ENCODE measurements at regions not wholly inside any gene's neighbourhood (a gene's known extent, or its start where the extent isn't known, plus 50 kb on each side); places are given as distances from the start of the nearest gene placed in this dataset.

DNA sequence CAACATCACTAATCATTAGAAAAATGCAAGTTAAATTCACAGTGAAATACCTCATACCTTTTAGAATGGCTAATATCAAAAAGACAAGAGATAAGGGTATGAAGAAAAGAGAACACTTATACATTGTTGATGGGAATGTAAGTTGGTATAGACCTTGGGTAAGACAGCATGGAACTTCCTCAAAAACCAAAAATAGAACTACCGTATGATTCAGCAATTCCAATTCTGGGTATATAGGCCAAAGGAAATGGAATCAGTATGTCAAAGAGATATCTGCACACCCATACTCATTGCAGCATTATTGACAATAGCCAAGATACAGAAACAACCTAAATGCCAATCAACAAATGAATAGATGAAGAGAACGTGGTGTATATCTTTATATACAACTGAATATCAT lies 166.8 kb upstream of the LRRN1 start:
- Mint-ChIP-seq H3K27me3 (no peaks in the 10 kb centered on the region), H3K27ac (no peak overlapping the region), H3K4me1 (ENCODE audit: low read depth) (peaks cover 18% of the 10 kb centered on the region), H3K36me3 (ENCODE audit: low read depth) (no peaks in the 10 kb centered on the region), H3K4me3 (no peak overlapping the region), H3K9me3 (peaks cover 15% of the 10 kb centered on the region)
- intact Hi-C loops (cut with micrococcal nuclease), result no loop called here

DNA sequence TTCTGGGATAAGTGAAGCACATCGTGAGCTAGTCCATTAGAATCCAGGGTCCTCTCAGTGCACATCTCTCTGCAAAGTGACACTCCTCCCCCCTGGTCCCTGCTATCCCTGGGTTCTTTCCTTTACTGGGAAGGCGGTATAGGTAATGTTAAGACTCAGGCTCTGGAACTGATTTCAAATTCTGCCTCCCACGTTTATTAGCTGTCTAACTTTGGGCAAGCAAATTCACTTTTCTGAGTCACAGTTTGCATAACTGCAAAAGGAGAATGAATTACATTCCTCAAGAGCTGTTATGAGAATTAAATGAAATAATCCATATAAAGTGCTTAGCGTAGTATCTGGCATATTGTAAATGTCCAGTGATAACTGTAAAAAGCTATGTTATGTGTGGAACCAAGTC lies 168.1 kb upstream of the LRRN1 start:
- H3K4me1 Mint-ChIP-seq (ENCODE audit: low read depth), result peaks cover 18% of the 10 kb centered on the region
- intact Hi-C loops (cut with micrococcal nuclease), result no loop called here
- H3K36me3 Mint-ChIP-seq (ENCODE audit: low read depth), result no peaks in the 10 kb centered on the region
- H3K27me3 Mint-ChIP-seq, result peaks cover 7% of the 10 kb centered on the region
- H3K9me3 Mint-ChIP-seq, result peaks cover 15% of the 10 kb centered on the region
- no peak overlapping the region for H3K4me3 Mint-ChIP-seq
- H3K27ac Mint-ChIP-seq, result no peak overlapping the region

DNA sequence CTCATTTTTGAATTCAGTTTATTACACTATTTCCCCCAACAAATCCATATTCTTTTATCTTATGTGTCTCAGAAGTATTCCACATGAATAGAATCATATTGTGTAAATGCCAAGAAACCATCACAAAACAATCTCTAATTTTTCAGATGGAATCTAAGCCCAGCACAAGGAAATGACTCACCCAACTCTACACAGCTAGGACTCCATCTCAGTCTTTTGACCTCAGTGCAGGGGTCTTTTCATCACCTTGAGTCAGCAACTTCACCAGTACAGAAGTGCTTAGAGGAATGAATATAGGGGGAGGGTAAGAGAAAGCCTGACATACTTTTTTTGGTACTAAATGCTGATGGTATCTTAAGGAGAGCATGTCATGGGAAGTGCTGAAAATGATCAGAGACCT lies 169.3 kb upstream of the LRRN1 start:
- H3K4me3 Mint-ChIP-seq, result no peak overlapping the region
- H3K27me3 Mint-ChIP-seq, result peaks cover 12% of the 10 kb centered on the region
- H3K27ac Mint-ChIP-seq, result no peak overlapping the region
- H3K9me3 Mint-ChIP-seq, result peaks cover 15% of the 10 kb centered on the region
- no peaks in the 10 kb centered on the region for H3K36me3 Mint-ChIP-seq (ENCODE audit: low read depth)
- H3K4me1 Mint-ChIP-seq (ENCODE audit: low read depth), result peaks cover 18% of the 10 kb centered on the region
- intact Hi-C loops (cut with micrococcal nuclease), result no loop called here

DNA sequence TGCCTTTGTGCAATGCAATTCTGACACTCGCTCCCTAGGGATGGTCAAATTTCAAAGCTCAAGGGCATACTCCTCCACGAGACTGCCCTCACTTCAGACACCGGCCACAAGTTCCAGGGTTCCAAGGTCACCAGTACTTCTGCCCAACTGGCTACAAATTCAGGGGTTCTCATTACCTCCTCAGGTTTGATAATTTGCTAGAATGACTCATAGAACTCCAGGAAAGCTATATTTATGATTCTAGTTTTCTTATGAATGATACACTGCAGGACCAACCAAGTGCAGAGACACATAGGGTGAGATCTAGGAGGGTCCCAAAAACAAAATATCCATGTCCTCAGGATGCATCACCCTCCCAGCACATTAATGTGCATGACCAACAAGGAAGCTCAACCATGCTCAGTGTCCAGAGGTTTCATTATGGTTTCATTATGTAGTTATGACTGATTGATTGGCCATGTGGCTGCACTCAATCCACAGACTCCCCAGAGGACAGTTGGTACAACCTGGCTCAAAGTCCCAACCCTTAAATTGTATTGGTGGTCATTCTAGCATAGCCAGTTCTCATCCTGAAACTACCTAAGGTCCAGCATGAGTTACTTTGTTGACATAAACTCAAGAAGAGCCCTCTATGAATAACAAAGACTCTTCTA lies 170.4 kb upstream of the LRRN1 start:
- Mint-ChIP-seq H3K36me3 (ENCODE audit: low read depth) (no peaks in the 10 kb centered on the region), H3K27me3 (peaks cover 16% of the 10 kb centered on the region), H3K27ac (no peak overlapping the region), H3K4me1 (ENCODE audit: low read depth) (peaks cover 18% of the 10 kb centered on the region), H3K9me3 (peaks cover 15% of the 10 kb centered on the region), H3K4me3 (no peak overlapping the region)
- intact Hi-C loops (cut with micrococcal nuclease), result no loop called here

DNA sequence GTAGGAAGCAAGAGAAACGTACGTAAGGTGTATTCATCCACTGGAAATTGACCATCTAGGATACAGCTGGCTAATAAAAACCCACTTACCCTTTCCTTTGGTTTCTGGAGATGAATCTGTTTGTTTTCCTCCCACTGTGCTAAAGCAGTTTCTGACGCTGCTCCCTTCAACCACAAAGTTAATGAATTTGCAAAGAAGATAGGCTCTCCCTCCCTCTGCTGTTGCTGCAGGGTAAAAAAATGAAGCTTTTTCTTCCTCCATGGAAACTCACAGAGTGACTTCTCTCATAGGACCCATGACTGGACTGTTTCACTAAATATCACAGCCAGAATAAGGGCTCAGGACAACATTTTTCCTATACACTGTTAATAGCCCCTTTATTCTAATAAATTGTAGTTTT lies 172.1 kb upstream of the LRRN1 start:
- Mint-ChIP-seq H3K4me1 (ENCODE audit: low read depth) (peaks cover 3% of the 10 kb centered on the region), H3K27me3 (peaks cover 19% of the 10 kb centered on the region), H3K36me3 (ENCODE audit: low read depth) (no peaks in the 10 kb centered on the region), H3K9me3 (peaks cover under 1% of the 10 kb centered on the region), H3K4me3 (no peak overlapping the region), H3K27ac (no peak overlapping the region)
- intact Hi-C loops (cut with micrococcal nuclease), result no loop called here

DNA sequence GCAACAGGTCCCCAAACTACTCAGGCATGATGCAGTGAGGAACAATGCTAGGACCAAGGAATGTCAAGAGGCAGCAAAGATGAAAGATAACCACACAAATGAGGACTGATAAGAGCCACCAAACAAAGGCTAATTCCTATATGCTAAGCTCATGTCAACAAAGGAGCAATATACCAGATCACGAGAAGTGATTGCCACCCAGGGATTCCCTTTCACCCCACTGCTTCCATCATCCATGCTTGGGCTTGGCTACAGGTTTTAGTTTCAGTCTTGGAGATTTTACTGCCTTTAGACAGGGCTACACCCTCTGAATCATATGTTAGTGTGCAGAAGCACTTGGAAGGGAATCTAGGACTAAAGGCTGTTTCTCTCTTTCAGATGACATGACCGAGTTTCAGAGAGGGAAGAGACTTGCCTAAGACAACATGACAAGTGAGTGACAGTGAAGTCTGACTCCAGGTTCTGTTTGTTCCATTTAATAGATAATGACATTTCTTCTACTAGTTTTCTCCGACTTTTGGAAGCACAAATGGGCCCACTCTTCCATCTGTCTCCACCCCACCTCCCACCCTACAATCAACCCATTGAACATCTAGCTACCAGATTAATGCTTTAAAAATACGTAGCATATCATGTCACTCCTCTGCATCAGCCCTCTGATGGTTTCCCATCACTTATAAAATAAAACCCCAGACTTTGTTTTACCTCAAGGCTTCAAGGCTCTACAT lies 173.5 kb upstream of the LRRN1 start:
- no peak overlapping the region for H3K27ac Mint-ChIP-seq
- H3K9me3 Mint-ChIP-seq, result peaks cover 10% of the 10 kb centered on the region
- H3K4me1 Mint-ChIP-seq (ENCODE audit: low read depth), result no peaks in the 10 kb centered on the region
- peaks cover 29% of the 10 kb centered on the region for H3K27me3 Mint-ChIP-seq
- H3K36me3 Mint-ChIP-seq (ENCODE audit: low read depth), result no peaks in the 10 kb centered on the region
- intact Hi-C loops (cut with micrococcal nuclease), result no loop called here
- no peak overlapping the region for H3K4me3 Mint-ChIP-seq

DNA sequence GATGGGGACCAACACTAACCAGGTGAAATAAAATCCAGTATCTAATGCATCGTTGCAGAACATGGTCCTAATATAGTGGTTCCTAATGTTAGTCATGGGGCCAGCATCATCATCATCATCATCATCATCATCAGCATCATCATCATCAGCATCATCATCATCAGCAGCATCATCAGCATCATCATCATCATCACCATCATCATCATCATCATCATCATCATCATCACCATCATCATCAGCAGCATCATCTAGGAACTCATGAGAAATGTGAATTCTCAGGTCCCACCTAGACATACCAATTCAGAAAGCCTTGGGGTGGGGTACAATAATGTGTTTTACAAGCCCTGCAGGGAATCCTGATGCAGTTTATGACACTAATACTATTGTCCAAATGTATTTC lies 179.4 kb upstream of the LRRN1 start:
- Mint-ChIP-seq H3K4me1 (ENCODE audit: low read depth) (no peaks in the 10 kb centered on the region), H3K36me3 (ENCODE audit: low read depth) (no peaks in the 10 kb centered on the region), H3K9me3 (peaks cover 11% of the 10 kb centered on the region), H3K4me3 (no peak overlapping the region), H3K27me3 (peaks cover 46% of the 10 kb centered on the region), H3K27ac (no peak overlapping the region)
- intact Hi-C loops (cut with micrococcal nuclease), result no loop called here

DNA sequence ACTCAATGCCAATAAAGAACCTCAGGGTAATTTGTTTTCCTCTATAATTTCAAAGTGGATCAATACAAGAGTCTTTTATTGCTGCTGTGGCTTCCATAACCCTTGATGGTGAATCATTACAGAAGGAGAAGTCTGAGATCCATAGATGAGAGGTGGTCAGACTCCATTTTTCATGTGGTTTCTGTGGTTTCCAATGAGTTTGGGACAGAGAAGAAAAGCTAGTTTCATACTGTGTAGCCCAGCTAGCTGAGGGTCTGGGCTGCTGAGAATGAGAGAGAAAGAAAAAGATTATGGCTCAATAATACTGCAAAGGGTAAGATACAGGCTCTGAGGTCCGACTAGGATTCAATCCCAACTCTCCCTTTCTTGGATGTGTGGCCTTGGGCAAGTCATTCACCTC lies 180.6 kb upstream of the LRRN1 start:
- H3K9me3 Mint-ChIP-seq, result peaks cover 11% of the 10 kb centered on the region
- H3K27me3 Mint-ChIP-seq, result peaks cover 48% of the 10 kb centered on the region
- intact Hi-C loops (cut with micrococcal nuclease), result no loop called here
- H3K27ac Mint-ChIP-seq, result no peak overlapping the region
- H3K4me1 Mint-ChIP-seq (ENCODE audit: low read depth), result no peaks in the 10 kb centered on the region
- H3K36me3 Mint-ChIP-seq (ENCODE audit: low read depth), result no peaks in the 10 kb centered on the region
- H3K4me3 Mint-ChIP-seq, result no peak overlapping the region

DNA sequence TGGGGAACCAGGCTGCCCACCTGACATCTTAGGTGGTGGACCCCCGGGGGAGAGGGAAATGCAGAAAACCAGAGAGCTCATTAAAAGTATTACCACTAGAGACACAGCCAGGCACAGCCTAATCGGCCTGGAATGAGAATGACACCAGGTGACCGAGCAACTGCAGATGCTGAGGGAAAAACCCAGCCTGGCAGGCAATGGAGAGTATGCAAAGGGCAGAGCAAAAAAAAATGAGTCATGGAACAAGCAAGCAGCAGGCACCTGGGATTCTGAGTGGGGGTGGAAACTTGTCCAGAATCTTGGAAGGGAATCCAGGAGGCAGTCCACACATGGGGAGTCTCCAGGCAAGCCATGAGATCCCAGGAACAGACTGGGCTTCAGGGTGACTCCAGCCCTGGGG lies 183.7 kb upstream of the LRRN1 start:
- no peak overlapping the region for H3K4me3 Mint-ChIP-seq
- intact Hi-C loops (cut with micrococcal nuclease), result no loop called here
- no peaks in the 10 kb centered on the region for H3K9me3 Mint-ChIP-seq
- H3K36me3 Mint-ChIP-seq (ENCODE audit: low read depth), result no peaks in the 10 kb centered on the region
- peaks cover 5% of the 10 kb centered on the region for H3K4me1 Mint-ChIP-seq (ENCODE audit: low read depth)
- peaks cover 43% of the 10 kb centered on the region for H3K27me3 Mint-ChIP-seq
- H3K27ac Mint-ChIP-seq, result no peak overlapping the region

DNA sequence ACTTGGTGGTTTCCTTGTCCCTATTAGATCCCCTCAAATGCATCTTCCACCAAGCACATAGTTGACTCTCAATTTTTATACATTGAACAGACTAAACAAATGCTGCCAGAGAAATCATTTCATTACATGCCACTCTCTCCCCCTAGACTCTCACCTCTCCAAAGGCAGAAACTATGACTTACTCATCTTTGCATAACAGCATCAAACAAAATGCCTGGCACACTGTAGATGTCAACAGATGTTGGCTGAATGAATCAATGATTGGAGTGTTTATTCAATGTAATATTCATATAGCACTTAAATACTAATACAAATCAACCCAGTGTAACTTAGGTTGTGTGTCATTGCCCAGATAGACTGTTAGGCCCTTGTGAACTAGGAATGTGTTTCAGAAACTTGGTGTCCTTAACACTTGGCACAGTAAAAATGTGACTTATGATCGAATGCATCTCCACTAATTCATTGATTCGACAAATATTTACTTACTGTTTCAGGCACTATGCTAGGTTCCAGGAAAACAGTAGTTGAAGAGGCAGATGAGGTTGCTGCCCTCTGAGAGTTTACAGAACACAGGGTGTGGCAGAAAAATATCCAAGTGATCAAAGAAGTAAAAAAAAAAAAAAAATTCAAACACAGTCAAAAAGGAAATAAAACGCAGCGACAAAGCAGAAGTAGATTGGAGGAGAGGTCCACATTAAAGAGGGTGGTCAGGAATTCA lies 188.5 kb upstream of the LRRN1 start:
- Mint-ChIP-seq H3K4me1 (ENCODE audit: low read depth) (peaks cover 5% of the 10 kb centered on the region), H3K27me3 (peaks cover 32% of the 10 kb centered on the region), H3K9me3 (no peaks in the 10 kb centered on the region), H3K36me3 (ENCODE audit: low read depth) (no peaks in the 10 kb centered on the region), H3K4me3 (no peak overlapping the region), H3K27ac (no peak overlapping the region)
- intact Hi-C loops (cut with micrococcal nuclease), result no loop called here

DNA sequence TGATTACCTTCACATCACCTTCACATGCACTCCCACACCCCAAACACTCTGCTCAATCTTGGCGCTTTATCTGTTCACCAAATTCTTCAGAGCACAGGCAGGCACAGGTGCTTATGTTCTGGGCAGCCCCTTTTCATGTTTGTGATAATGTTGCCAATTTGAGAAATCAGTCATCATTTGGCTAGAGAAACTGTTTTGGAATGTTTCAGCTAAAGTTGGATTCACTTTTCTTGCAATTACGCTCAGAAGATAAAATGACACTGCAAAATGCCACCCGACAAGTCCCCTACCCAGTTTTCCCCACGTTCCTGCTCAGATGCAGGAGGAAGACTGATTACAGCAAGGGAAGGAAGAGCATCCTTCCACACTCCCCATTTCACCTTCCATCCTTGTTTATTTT lies 192.9 kb upstream of the LRRN1 start:
- H3K36me3 Mint-ChIP-seq (ENCODE audit: low read depth), result no peaks in the 10 kb centered on the region
- no peaks in the 10 kb centered on the region for H3K9me3 Mint-ChIP-seq
- no peak overlapping the region for H3K27ac Mint-ChIP-seq
- peaks cover 5% of the 10 kb centered on the region for H3K4me1 Mint-ChIP-seq (ENCODE audit: low read depth)
- intact Hi-C loops (cut with micrococcal nuclease), result no loop called here
- no peak overlapping the region for H3K4me3 Mint-ChIP-seq
- peaks cover 17% of the 10 kb centered on the region for H3K27me3 Mint-ChIP-seq

DNA sequence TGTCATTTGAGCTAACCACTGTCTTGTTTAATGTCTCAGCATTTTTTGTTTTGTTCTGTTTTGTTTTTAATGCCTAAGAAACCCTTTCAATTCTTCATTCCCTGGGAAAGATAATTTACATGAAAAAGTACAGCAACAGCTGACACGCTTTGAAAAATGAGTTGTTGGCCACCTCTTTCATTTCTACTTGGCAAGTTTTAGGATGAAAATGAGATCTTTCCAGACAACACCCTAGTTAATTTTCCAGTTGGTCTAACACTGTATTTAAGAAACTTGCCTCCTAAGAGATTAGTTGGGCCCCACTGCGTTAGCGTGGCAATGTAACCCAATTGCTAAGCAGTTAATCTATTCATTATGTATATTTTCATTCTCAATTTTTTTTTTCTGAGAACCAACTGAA lies 194.0 kb upstream of the LRRN1 start:
- intact Hi-C loops (cut with micrococcal nuclease), result no loop called here
- no peaks in the 10 kb centered on the region for H3K4me1 Mint-ChIP-seq (ENCODE audit: low read depth)
- no peaks in the 10 kb centered on the region for H3K36me3 Mint-ChIP-seq (ENCODE audit: low read depth)
- peaks cover 12% of the 10 kb centered on the region for H3K27me3 Mint-ChIP-seq
- no peak overlapping the region for H3K27ac Mint-ChIP-seq
- no peaks in the 10 kb centered on the region for H3K9me3 Mint-ChIP-seq
- no peak overlapping the region for H3K4me3 Mint-ChIP-seq

DNA sequence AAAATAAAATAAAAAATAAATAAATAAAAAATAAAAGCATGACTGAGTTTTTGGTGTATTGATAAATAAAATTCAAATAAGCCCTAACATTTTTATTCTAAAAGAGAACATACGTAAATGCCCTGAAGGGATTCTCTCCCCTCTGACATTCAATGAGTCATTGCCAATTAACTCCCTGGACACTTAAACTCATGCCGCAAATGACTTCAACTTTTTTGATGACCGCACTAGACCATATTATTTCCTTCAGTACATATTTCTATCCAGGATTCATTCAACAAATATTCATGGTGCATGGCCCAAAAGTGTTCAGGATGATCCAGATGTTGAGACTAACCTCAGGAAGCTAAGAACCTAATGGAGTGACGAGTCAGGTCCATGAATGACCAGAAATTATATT lies 195.9 kb upstream of the LRRN1 start:
- H3K9me3 Mint-ChIP-seq, result no peaks in the 10 kb centered on the region
- H3K27me3 Mint-ChIP-seq, result peaks cover 10% of the 10 kb centered on the region
- intact Hi-C loops (cut with micrococcal nuclease), result no loop called here
- no peaks in the 10 kb centered on the region for H3K36me3 Mint-ChIP-seq (ENCODE audit: low read depth)
- no peaks in the 10 kb centered on the region for H3K4me1 Mint-ChIP-seq (ENCODE audit: low read depth)
- H3K27ac Mint-ChIP-seq, result no peak overlapping the region
- H3K4me3 Mint-ChIP-seq, result no peak overlapping the region

DNA sequence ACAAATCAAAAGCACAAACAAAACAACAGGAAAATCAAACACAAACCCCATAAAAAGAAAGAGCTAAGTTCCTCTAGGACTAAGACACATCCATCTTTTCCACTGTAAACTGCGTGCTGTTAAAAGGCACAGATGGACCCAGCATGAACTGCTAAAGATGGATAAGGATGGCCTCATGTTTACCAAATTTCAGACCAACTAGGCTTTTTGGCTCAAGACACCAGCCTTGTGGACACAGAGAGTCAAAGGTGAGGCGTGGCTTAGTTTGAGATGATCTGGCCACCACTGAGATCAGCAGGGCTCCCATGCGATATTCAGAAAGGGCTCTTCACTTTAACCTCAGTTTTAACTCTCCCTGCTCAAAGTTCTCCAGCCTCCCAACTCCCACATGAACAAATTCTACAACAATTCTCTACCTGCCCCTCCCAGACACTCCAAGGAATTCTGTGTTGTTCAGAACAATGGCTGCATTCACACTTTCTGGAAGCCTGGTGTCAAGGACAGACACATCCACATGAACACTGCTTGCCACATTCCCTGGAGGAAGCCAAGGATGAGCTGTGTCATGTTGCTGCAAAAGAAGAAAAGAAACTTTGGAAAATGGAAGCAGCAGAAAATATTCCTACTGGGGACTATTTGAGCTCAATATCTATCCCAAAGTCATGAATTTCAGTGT lies 198.4 kb upstream of the LRRN1 start:
- Mint-ChIP-seq H3K9me3 (no peaks in the 10 kb centered on the region), H3K36me3 (ENCODE audit: low read depth) (no peaks in the 10 kb centered on the region), H3K27me3 (peaks cover 4% of the 10 kb centered on the region), H3K27ac (no peak overlapping the region), H3K4me1 (ENCODE audit: low read depth) (no peaks in the 10 kb centered on the region), H3K4me3 (no peak overlapping the region)
- intact Hi-C loops (cut with micrococcal nuclease), result no loop called here

Measured in dendritic cell treated with granulocyte-macrophage colony-stimulating factor and Interleukin-4, amounts not matched to agents 40 ng/mL and 50 ng/mL, for 4 days (primary cell).